ENCODE measurements at regions not wholly inside any gene's neighbourhood (a gene's known extent, or its start where the extent isn't known, plus 50 kb on each side); places are given as distances from the start of the nearest gene placed in this dataset.

- 64 to 81% (median 67%) methylated on average over 2 of the region's 2 CpGs for WGBS, 3 donors
- TF ChIP-seq, protein P1, sequence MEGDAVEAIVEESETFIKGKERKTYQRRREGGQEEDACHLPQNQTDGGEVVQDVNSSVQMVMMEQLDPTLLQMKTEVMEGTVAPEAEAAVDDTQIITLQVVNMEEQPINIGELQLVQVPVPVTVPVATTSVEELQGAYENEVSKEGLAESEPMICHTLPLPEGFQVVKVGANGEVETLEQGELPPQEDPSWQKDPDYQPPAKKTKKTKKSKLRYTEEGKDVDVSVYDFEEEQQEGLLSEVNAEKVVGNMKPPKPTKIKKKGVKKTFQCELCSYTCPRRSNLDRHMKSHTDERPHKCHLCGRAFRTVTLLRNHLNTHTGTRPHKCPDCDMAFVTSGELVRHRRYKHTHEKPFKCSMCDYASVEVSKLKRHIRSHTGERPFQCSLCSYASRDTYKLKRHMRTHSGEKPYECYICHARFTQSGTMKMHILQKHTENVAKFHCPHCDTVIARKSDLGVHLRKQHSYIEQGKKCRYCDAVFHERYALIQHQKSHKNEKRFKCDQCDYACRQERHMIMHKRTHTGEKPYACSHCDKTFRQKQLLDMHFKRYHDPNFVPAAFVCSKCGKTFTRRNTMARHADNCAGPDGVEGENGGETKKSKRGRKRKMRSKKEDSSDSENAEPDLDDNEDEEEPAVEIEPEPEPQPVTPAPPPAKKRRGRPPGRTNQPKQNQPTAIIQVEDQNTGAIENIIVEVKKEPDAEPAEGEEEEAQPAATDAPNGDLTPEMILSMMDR (IDR thresholded peaks at IDR 0.05), result no peak
- intact Hi-C loops (cut with DNase I), result no loop called here
Observed at GRCh38 chr12:90407841-90408240, 547.1 kb downstream of the CCER1 start.

GRCh38 chr12:90404071-90404470 is 550.9 kb downstream of the CCER1 start:
- Histone ChIP-seq H3K27me3 (ENCODE audit: insufficient read depth in 3 of 3, low read length in 2 of 3) (no peaks in the 10 kb centered on the region), H3K4me1 (no peaks in the 10 kb centered on the region), H3K9me3 (no peaks in the 10 kb centered on the region), H3K27ac (no peak overlapping the region), H3K4me3 (no peak overlapping the region), H3K36me3 (ENCODE audit: insufficient read depth in 1 of 2, low read depth in 1 of 2) (no peaks in the 10 kb centered on the region)
- ATAC-seq (no peak), DNase-seq (no peak)
- TF ChIP-seq, protein P1 (IDR thresholded peaks at IDR 0.05), result no peak
- intact Hi-C loops (cut with DNase I), result no loop called here

More at GRCh38 chr12:90407841-90408240, 547.1 kb downstream of the CCER1 start:
- H3K36me3 ChIP-seq (ENCODE audit: insufficient read depth in 1 of 2, low read depth in 1 of 2), result no peaks in the 10 kb centered on the region
- no peaks in the 10 kb centered on the region for H3K4me1 ChIP-seq
- ATAC-seq (no peak), DNase-seq (no peak)
- no peak overlapping the region for H3K27ac ChIP-seq
- H3K27me3 ChIP-seq (ENCODE audit: insufficient read depth in 3 of 3, low read length in 2 of 3), result no peaks in the 10 kb centered on the region
- H3K4me3 ChIP-seq, result no peak overlapping the region
- no peaks in the 10 kb centered on the region for H3K9me3 ChIP-seq

GRCh38 chr12:90401185-90401584 is 553.8 kb downstream of the CCER1 start:
- no peak overlapping the region for H3K27ac ChIP-seq
- no peak overlapping the region for H3K4me3 ChIP-seq
- ATAC-seq (no peak), DNase-seq (no peak)
- peaks cover 5% of the 10 kb centered on the region for H3K9me3 ChIP-seq
- H3K27me3 ChIP-seq (ENCODE audit: insufficient read depth in 3 of 3, low read length in 2 of 3), result no peaks in the 10 kb centered on the region
- intact Hi-C loops (cut with DNase I), result no loop called here
- WGBS, 3 donors, result 93 to 95% (median 93%) methylated on average over 2 of the region's 2 CpGs
- TF ChIP-seq, protein P1 (IDR thresholded peaks at IDR 0.05), result no peak
- H3K4me1 ChIP-seq, result no peaks in the 10 kb centered on the region
- no peaks in the 10 kb centered on the region for H3K36me3 ChIP-seq (ENCODE audit: insufficient read depth in 1 of 2, low read depth in 1 of 2)

DNA sequence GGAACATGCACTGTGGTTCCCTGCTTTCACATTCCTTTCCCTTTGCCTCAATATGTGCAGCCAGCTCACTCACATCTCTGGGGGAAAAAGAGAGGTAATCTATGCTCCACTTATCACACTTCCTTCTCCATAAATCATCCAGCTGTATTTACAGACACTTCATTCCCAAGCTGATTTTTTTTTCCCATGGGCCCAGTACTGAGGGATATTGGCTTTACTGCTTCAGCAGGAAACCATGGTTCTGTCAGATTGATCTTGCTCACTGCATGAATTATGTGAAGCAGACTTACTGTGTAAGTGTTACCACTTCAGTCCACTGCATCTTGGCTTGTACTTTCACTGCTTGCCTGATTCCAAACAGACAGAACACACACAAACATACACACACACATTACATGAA is 555.6 kb downstream of the CCER1 start:
- Histone ChIP-seq H3K27me3 (ENCODE audit: insufficient read depth in 3 of 3, low read length in 2 of 3) (no peaks in the 10 kb centered on the region), H3K9me3 (peaks cover 12% of the 10 kb centered on the region), H3K4me3 (no peak overlapping the region), H3K27ac (no peak overlapping the region), H3K4me1 (no peaks in the 10 kb centered on the region), H3K36me3 (ENCODE audit: insufficient read depth in 1 of 2, low read depth in 1 of 2) (no peaks in the 10 kb centered on the region)
- TF ChIP-seq, protein P1 (IDR thresholded peaks at IDR 0.05), result no peak
- ATAC-seq, result no peak
- DNase-seq, result no peak
- intact Hi-C loops (cut with DNase I), result no loop called here

DNA sequence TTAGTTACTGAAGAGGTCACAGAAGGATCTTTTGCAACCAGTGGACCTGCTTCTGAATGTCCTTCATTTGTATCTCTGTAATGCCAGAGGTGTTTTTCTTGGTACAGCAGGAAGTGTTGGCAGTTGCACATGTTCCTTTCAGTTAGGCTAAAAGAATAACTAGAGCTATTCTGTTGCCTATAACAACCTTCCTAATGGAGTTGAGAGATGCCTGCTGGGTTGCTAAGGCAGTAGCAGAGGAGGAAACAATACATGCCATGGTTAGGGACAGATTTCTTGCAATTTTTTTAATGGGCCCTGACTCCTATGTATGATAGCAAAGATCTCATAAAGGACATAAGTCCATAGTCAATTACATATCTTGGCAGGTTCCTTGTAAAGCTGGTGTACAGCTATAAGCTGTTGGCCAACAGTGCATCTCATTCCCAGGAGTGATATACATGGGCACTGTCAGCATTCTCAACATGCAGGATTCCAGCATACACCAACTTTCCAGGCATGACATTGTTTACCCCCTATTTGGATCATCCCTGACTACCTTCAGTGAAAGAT is 556.6 kb downstream of the CCER1 start:
- Histone ChIP-seq H3K4me3 (no peak overlapping the region), H3K36me3 (ENCODE audit: insufficient read depth in 1 of 2, low read depth in 1 of 2) (no peaks in the 10 kb centered on the region), H3K4me1 (no peaks in the 10 kb centered on the region), H3K9me3 (peaks cover 12% of the 10 kb centered on the region), H3K27ac (no peak overlapping the region), H3K27me3 (ENCODE audit: insufficient read depth in 3 of 3, low read length in 2 of 3) (no peaks in the 10 kb centered on the region)
- DNase-seq (no peak), ATAC-seq (no peak)
- intact Hi-C loops (cut with DNase I), result no loop called here
- TF ChIP-seq, protein P1 (IDR thresholded peaks at IDR 0.05), result no peak

All from psoas muscle (tissue), 7 donors.